Stimulated activated CD4-positive, alpha-beta T cell treated with anti-CD3 and anti-CD28 coated beads, Interleukin-12 subunit alpha, Interleukin-12 subunit beta, amount 100 ng/mL, for 48 hours (primary cell): ENCODE measurements at regions not wholly inside any gene's neighbourhood (a gene's known extent, or its start where the extent isn't known, plus 50 kb on each side); places are given as distances from the start of the nearest gene placed in this dataset.
A peak's percentile ranks its signal among the peaks of the same experiment; 100 is the strongest.

Experiments
- DNase-seq, 3 donors: peaks; one replicate each; pipeline ENCODE4 v3.0.0-alpha.2; 2020; ENCODE audit warnings: low read depth in 2 of 3, low spot score in 1 of 3

DNA sequence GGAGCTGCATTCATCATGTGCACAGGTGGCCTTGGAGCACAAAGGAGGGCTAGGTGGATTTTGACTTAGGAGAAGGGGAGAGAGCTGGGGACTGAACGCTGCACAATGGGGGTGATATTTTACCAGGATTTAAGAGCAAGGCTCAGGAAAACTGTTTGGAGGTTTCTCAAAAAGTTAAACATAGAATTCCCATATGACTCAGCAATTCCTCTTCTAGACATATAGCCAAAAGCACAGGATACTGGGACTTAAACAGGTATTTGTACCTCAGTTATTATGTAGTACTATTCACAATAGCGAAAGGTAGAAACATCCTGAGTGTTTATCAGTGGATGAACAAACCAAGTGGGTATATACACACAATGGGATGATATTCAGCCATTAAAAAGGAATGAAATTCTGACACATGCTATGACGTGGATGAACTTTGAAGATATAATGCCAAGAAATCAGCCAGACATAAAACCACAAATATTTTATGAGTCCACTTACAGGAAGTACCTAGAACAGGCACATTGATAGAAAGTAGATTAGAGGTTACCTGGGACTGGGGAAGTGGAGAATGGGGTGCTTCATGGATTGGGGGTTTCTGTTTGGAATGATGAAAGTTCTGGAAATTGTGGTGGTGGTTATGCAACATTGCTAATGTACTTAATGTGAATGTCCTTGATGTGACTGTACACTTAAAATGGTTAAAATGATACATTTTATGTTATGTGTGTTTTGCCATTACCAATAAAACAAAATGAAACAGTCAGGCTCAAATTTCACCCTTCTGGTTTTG lies 216.9 kb downstream of the HAUS1 start:
- no peak for DNase-seq

DNA sequence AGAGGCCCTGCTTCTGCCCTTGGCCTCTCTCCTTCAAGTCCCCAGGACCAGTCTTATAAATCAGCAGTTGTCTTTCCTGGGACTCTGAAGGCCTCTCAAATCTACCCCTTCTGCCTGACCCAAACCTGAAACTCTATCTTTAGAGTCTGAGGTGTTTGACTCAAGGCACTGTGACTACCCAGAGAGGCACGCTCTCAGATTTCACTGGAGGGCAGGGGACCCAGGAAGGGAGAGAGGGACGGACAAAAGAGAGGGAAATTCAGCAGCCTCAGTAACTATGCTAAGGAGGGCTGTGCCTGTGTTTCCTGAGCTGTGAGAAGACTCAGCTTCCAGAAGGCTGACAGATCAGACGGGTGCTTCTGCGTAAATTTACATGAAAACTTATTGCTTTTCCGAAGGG lies 217.8 kb downstream of the HAUS1 start:
- DNase-seq, result no peak

DNA sequence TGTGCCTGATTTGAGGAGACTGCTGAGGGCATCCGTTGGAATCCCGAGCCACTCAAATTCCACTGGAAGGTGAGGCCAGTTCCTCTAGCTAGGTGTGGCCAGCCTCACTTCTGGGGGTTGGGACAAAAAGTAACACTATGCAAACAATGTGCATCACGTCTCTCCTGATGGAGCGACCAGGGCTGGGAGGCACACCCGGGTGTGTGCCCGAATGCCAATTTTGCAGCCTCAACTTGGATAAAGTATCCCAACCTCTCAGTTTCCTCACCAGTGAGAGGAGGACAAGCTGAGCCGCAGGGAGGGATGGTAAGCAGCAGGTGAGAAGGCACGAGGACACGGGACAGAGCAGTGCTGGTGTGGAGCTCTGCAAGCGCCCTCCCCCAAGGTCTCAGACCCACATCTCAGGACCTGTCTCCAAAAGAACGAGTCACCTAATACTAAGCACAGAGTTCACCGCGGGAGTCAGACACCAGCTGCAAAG lies 218.3 kb downstream of the HAUS1 start:
- no peak for DNase-seq

DNA sequence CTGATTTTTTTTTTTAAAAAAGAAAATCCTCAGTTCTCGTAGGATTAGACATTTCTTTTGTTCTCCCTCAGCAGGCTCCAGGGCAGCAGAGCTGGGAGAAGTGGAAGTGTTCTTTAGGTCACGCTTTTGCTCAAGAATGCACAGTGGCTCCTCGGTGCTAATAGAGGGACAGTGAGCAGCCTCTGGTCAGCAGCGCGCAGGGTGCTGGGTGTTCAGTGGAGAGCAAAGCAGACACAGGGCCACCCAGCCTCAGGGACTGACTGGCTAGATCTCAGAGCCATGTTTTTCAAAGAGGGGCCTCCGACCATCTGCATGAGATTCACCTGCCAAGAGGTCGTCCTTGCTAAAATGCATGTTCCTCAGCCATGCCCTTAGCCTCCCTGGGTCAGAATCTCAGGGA lies 218.8 kb downstream of the HAUS1 start:
- no peak for DNase-seq

DNA sequence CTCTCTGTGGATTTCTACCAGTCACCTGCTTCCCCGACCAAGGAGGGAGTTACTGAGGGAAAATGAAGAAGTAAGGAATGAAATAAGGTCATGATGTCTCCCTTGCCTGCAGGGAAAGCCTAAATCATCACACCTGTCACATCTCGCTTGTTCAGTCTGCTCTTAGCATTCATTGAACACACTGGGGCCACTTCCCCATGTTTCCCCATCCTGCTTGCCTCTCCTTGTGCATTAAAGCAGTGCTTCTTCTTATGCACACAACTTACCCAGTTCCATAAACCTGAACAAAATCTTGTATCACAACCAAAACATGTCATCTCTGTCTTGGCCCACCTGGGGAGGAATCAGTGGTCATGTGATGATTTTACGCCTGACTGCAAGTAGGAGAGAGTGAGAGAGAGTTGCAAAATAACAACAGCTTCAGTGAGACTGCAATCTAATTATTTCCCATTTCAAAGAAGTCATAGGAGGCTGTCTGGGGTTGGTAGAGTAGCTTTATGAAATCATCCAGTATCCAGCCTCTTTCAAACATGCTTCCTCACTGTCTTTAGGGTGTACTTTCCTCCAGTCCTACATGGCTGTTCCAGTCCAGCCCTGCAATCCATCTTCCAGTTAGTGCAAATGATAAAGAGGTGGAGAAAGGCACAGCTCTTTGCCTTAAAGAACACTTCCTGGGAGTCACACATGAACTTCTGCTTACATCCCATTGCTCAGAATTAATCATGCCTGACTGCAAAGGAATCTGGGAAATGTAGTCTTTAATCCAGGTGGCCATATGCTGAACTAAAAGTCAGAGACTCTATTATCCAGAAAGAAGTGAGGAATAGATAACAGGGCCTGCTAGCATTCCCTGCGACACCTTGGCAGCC lies 220.1 kb downstream of the HAUS1 start:
- no peak for DNase-seq

DNA sequence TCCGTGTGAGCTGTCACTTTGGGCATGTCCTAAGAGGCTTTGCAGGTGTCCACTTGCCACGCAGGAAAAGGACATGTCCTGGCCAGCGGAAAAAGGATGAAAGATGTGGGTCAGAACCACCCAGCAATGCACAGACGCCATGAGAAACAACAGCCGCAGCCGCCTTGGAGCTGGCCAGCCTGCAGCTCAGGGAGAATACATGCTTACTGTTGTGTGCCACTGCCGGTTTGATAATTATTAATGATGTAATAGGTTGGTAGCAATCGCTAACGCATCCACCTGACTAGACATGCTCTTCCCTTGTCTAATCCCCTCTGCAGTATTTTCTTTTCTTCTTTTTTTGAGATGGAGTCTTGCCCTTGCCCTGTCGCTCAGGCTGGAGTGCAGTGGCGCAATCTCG lies 221.7 kb downstream of the HAUS1 start:
- no peak for DNase-seq

DNA sequence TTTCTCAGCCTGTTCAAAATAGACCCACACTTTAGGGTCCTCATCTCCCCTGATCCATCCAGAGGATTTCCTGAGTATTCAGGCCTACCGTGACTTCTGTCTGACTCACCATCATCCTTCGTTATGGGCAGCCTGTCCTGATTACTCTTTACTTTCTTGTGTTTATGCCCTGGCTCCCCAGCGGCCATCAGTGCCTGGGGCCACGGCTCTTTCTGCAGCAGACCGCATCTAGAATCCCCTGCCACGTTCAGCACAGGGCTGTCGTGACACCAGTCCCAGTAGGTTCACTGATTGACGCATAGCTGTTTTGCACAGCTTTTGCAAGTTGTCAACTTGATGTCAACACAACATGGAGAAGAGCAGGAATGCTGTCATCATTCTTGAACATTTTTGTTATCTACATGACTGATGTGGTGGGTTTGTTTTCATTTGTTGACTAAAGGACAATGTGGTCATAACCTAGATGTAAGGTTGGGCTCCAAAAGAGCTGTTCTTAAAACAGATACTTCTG lies 225.6 kb downstream of the HAUS1 start:
- no peak for DNase-seq

DNA sequence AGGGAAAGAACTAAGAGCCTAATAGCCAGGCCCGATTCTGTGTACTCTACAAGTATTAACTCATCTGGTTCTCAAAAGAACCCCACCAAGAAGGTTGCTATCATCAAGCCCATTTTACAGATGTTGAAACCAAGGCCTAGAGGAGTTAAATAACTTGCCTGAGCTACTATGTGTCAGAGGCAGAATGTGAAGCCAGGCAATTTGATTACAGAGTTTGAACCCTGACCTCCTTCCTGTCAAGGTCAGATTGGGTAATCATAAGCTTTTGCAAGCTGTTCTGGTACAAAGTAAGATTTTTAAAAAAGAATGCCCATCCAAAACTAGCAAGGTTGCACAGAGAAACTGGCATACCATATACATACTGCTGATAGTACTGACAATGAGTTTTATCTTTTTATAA lies 227.1 kb downstream of the HAUS1 start:
- no peak for DNase-seq

DNA sequence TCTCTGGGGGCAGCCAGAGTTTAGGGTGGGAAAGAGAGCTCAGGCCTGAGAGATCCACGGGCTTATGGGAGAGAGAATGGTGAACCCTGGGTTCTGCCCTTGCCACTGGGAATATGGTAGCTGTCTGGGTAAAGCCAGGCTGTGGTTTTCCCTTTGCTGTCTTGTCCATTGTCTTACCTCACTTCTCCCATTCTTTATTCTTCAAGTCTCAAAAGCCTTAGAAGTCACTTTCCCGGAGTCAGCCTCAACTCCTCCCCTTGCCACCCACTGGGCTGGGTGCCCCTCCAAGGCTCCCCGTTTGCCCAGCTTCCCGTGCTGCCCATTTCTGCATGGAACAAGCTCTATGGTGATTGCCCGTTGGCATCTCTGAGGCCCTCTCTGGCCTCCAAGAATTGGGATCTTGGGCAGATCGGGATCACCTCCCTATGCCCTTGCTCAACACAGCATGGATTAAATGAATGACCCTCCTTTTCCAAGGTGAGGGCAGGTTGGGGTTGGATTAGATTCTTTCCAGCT lies 228.2 kb downstream of the HAUS1 start:
- no peak for DNase-seq

DNA sequence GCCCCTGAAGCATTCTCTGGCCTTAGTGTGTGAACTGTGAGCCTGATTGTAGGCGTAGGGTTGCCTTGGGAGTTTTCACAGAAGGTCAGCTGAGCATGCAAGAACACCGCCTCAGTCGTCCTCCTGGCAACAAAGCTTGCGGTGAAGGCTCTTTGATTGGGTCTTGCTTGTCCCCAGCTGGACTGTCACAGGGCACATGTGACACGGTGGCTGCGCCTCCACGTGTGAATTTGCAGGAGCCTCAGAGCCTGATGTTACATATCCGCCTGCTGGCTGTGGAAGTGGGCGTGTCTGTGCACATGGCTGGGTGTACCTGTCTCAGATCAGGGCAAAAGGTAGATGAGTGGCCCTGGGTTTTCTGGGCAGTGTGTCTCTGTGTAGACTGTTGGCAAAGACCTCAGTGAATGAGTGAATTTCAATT lies 228.7 kb downstream of the HAUS1 start:
- peak in 1 of 3 donors; percentile 2 for DNase-seq

DNA sequence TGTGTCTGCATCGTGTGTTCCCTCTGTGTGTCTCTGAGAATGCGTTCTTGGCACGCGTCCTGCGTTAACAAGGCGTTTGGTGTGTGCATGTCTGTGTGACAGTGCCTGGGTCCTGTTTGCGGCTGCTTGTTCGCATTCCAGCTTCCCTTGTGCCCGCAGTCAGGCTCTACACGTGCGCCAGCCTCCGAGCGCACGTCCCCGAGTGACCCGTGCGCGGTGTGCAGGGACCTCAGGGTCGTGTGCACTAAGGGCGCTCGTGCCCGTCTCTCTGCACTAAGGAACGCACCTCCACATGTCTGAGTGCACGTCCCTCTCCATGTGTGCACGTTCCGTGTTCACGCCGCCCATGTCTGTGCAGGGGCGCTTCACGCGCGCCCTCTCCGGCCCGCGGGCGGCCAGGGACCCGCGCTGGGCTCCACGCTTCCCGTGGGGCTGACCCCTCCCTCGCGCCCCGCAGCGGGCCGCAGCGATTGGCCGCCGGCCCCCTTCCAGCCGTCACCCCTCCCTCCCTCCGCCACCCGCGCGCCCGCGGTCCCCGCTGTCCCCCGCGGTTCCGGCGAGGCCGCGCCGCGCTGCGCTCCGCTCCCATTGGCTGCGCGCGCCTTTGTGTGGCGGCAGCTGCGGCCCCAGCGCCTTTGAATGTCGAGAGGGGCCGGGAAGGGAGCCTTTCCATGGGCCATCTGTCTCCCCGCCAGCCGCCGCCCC lies 229.4 kb downstream of the HAUS1 start:
- DNase-seq, result peak in 2 of 3 donors; percentile 3 to 13

DNA sequence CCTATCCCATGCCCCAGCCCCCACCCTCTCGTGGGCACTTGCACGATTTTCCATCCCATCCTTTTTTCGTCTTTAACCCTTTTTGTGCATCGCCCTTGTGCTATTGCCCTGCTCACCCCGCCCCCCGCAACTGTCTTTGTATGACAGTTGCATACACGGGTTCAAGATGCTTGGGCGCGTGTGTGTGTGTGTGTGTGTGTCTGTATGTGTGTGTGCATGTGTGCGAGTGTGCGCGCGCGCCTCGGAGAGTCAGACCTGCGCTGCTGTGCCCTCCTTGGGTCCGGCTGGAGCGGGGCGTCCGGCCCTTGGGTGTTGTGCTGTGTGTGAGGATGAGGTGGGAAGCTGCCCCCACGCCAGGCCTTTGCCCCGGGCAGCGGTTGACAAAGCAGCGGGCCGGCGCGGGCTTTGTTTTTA lies 230.7 kb downstream of the HAUS1 start:
- peak in 1 of 3 donors; percentile 8 for DNase-seq

DNA sequence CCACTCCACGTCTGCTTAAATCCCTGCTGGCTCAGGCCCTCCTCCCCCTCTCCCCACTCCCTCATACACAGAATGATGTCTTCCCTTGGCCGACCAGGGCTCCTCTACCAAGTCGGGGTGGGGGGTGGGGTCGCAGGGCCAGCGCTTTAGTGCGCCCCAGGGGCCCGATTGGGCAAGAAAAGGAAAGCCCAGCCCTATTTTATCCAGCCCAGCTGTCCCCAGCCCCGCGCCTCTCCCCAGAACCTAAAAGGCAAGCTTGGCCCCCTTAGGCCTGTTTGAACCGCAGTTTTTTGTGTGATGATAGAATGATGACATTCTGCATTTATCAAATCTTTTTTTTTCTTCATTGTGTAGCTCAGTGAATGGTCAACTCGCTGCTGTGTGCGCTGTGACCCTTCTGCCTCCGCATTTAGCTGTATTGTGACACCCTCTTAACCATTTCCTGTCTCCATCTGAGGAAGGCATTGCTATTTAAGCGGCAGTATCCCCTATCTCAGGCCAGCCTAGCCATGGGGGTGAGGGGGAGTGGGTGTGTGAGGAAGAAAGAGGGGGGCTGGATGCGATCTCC lies 231.4 kb downstream of the HAUS1 start:
- DNase-seq, result no peak

DNA sequence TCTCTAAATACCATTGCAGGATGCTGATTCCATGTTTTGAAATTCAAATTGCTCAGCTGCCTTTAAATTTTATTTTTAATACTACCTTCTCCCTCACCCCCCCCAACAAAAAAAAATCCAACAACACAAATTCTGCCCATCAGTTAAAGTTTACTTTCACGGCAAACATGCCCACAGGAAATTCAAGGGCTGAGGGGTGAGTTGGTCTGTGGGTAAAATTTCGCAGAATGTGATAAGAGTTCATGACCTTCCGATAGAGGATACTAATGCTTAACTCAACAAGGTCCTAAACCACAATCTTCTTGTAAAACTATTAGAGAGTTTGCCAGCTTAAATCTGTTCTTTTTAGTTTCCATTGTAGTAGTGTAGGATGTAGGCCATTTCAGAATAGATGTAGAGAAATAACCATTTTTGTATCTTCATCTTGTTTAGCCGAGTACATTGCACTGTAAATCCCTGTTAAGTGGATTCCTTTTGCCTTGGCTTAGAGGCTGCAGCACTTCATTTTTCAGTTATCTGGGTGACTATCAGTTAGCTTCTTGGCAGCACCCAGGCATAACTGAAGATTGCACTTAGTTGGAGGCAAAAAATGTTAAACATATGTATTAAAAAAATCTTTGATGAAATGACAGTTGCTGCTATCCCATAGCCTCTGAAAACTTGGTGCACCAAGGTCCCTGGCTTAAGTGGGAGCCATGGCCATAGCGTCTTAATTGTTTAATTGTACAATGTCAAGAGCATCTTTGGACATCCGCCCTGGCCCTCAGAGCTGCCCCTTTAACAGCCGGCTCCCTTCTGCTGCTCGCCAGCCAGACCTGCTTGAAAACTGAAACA lies 232.3 kb downstream of the HAUS1 start:
- DNase-seq, result no peak

DNA sequence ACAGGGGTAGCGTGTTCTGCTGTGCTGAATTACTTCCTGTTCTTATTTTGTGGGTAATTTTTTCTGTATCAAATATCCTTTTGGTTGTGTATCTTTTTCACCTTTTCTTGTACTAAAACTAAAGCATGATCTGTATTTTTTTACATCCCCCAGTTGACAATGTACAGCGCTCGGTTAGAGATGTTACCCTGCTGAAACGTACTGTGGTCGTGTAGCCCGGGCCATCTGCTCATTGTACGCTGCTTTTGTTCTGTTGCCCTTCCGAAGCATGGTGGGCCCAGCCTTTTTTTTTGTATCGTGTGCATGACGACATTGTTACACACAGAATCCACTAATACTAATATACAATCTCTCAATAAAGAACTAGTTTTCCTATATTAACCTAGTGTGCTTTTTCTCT lies 233.1 kb downstream of the HAUS1 start:
- no peak for DNase-seq

DNA sequence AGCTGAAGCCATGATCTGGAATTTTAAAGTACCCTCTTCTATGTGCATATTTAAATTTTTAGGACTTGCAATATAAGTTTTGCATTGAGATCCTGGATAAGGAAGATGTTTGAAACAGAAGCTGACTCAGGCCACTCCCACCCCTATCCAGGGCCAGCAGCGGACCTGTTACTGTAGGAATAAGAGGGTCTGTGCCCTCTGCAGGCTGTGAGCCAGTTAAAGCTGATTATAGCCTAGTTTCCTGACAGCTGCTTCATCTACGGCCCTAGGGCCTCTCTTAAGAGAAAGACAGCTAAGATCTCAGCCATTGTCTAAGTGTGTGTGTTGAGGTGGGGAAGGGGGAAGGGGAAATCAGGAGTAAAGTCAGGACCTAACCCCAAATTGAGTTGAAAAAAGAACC lies 234.0 kb downstream of the HAUS1 start:
- DNase-seq, result no peak

DNA sequence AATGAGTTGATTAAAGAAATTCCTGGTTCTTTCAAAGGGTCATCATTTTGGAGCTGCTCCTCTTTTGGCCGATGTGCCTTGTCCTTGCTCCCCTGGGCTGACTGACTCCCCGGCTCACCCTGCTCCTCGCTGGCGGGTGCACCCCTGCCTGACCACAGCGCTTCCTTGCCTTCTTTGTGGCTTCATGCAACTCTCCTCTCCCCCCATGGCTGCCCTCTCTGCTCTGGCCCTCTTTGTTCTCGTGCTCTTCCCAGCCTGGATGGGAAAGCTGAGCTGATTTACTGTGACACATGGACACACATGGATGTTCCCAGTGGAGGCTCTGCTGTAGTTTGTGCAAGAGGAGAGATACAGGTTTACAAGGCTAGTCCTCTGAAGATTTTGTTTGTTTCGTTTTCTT lies 234.6 kb downstream of the HAUS1 start:
- no peak for DNase-seq

DNA sequence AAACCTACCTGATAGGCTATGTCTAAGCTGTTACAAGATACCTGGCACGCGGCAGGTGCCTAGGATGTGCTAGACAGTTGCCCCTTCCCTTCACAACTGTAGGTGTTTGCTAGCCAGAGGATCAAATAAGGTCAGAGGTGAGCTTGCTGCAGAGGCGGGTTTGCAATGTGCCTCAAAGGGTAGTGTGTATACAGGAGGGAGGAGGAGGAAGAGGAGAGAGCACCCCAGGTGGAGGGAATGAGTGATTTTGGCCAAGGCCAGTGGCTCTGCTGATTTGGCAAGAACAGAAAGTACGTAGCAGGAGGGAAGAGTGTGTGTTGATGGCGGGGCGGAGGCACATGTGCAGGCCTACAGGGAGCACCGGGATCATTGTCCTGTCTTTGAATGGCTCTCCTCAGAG lies 236.5 kb downstream of the HAUS1 start:
- DNase-seq, result no peak

DNA sequence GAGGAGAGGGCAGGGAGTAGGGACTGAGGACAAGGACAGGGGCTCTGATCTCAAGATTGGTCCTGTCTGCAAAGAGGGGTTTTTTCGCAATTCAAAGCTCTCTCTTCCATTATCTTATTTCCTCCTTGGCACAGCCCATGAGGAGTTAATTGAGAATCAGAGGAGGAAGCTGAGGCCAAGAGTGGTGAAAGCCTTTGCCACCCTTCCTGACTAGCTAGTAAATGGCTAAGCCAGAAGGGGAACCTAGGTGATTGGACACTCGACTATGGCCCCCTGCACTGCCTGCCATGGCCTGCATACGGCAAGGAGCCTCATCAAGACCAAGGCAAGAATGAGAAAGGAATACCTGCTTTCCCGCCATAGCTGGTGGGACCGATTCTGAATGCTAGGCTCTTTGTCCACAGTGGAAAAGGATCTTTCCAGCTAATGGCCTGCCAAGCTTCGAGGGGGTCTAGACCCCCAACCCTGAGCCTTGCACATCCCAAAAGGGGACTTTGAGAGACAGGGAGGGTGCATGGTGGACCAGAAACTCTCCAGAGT lies 237.9 kb downstream of the HAUS1 start:
- DNase-seq, result no peak

DNA sequence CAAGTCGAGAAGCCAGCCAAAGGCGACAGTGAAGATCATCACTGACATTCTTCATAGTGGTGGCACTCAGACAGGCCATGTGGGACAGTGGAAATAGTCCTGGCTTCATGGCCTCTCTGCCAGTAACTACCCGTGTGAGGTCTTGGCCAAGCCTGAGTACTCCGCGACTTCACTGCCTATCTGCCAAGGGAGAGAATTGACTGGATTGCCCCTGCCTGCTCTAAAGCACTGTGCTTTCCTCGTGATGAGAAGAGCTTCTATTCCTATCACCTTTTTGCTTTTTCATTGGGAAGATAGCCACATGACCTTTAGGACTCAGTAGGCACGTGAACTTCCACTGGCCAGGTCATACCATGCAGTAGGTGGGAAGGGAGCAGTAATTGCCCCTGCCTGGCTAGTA lies 239.3 kb downstream of the HAUS1 start:
- no peak for DNase-seq
